ENCODE measurements at regions not wholly inside any gene's neighbourhood (a gene's known extent, or its start where the extent isn't known, plus 50 kb on each side); places are given as distances from the start of the nearest gene placed in this dataset.

DNA sequence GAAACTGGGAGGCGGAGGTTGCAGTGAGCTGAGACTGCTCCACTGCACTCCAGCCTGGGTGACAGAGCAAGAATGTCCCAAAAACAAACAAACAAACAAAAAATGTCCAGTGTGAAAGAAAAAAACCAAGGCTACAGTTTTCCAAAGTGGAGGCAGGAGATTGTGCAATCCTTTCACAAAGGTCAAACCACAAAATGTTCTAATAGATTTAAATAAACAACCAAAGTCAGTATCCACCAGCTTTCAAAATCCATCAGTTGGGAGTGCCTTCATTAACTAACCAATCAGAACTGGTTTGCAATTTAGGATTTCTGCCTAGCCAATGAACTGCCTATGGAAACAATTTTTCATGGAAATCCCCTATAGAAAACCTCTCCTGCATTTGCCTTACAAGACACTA is 52.3 kb upstream of the TRIM9 start:
- TF ChIP-seq EZH2 (IDR thresholded peaks at IDR 0.05) (no peak), EZH2phosphoT487 (IDR thresholded peaks at IDR 0.05) (no peak)
- TF ChIP-seq, protein P1, sequence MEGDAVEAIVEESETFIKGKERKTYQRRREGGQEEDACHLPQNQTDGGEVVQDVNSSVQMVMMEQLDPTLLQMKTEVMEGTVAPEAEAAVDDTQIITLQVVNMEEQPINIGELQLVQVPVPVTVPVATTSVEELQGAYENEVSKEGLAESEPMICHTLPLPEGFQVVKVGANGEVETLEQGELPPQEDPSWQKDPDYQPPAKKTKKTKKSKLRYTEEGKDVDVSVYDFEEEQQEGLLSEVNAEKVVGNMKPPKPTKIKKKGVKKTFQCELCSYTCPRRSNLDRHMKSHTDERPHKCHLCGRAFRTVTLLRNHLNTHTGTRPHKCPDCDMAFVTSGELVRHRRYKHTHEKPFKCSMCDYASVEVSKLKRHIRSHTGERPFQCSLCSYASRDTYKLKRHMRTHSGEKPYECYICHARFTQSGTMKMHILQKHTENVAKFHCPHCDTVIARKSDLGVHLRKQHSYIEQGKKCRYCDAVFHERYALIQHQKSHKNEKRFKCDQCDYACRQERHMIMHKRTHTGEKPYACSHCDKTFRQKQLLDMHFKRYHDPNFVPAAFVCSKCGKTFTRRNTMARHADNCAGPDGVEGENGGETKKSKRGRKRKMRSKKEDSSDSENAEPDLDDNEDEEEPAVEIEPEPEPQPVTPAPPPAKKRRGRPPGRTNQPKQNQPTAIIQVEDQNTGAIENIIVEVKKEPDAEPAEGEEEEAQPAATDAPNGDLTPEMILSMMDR (IDR thresholded peaks at IDR 0.05), result no peak
